ENCODE measurements at regions not wholly inside any gene's neighbourhood (a gene's known extent, or its start where the extent isn't known, plus 50 kb on each side); places are given as distances from the start of the nearest gene placed in this dataset.
A peak's percentile ranks its signal among the peaks of the same experiment; 100 is the strongest.

DNA sequence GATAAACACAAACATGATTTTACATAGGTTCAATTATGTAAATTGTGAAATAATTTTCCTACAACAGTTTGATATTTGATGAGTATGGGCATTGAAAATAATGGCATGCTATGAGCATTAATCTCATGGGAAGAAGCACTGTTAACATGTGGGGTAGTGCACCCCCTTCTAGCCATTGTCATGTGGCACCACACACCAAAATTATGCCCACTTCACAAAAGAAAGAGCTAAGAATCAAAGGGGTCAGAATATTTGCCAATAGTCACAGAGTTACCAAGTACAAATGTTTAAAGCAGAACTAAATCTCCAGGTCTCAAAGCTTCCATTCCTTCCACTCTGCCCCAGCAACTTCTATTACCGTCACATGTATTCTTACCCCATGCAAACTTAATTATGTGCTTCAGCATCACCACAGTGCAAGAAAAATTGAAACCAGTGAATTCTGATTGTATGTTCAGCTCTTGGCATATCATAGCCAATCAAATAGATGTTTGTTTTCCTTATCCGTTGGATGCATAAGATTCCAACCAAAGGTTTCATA, 1273.8 kb downstream of the FAM181B start:
- DNase-seq (ENCODE audit: low spot score): no peak
- intact Hi-C loops (cut with micrococcal nuclease; ENCODE audit: unreplicated experiment): no loop called here
- H3K79me2 ChIP-seq (ENCODE audit: insufficient read depth, low read depth, low read length): no peaks in the 10 kb centered on the region
- H2AFZ ChIP-seq (ENCODE audit: low read length): no peak overlapping the region
- CTCF ChIA-PET (ENCODE audit: unreplicated experiment): no interaction called here
- H3K4me2 ChIP-seq (ENCODE audit: low read length): no peak overlapping the region
- no peaks in the 10 kb centered on the region; the same call in 1 of the 2 replicates for H3K9me2 ChIP-seq (ENCODE audit: insufficient read depth, low read length)
- BruUV-seq (replicated peaks): no TSS peak
- no peak overlapping the region for H3K4me3 ChIP-seq (ENCODE audit: low read depth, low read length, poor library complexity, severe bottlenecking)
- no peaks in the 10 kb centered on the region for H3K36me3 ChIP-seq (ENCODE audit: insufficient read depth, low read length)
- POLR2A ChIA-PET: no interaction called here
- H3K27ac ChIP-seq (ENCODE audit: low read depth, low read length, poor library complexity, severe bottlenecking): no peak overlapping the region
- H3K4me1 ChIP-seq (ENCODE audit: insufficient read depth, low read length, poor library complexity, severe bottlenecking): no peaks in the 10 kb centered on the region
- no peaks in the 10 kb centered on the region for H3K9me3 ChIP-seq (ENCODE audit: low read length)
- no peaks in the 10 kb centered on the region for H4K20me1 ChIP-seq (ENCODE audit: insufficient read depth, low read length)
- no peak for TF ChIP-seq EZH2phosphoT487 (IDR thresholded peaks at IDR 0.05; ENCODE audit: borderline replicate concordance, low read depth, low read length)
- TF ChIP-seq, protein P1, sequence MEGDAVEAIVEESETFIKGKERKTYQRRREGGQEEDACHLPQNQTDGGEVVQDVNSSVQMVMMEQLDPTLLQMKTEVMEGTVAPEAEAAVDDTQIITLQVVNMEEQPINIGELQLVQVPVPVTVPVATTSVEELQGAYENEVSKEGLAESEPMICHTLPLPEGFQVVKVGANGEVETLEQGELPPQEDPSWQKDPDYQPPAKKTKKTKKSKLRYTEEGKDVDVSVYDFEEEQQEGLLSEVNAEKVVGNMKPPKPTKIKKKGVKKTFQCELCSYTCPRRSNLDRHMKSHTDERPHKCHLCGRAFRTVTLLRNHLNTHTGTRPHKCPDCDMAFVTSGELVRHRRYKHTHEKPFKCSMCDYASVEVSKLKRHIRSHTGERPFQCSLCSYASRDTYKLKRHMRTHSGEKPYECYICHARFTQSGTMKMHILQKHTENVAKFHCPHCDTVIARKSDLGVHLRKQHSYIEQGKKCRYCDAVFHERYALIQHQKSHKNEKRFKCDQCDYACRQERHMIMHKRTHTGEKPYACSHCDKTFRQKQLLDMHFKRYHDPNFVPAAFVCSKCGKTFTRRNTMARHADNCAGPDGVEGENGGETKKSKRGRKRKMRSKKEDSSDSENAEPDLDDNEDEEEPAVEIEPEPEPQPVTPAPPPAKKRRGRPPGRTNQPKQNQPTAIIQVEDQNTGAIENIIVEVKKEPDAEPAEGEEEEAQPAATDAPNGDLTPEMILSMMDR (conservative IDR thresholded peaks at IDR 0.05; ENCODE audit: low read length): no peak

DNA sequence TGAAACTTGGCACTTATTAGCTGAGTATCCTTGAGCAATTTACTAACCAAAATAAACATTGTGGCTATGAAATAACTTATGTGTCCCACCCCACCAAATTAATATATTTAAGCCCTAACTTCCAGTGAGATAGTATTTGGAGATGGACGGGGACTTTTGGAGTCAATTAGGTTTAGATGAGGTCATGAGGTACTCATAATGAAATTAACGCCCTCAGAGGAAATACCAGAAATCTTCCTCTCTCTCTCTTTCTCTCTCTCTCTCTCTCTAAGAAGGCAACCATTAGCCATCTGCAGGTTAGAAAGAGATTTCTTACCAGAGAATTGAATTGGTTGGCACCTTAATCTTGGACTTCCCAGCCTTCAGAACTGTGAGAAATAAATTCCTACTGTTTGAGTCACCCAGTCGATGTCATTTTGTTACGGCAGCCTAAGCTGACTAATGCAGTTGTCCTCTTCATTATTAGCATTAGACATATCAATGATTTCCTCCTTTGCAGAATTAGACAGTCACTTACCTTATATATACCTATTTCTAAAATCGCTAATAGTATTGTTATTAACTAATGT, 1284.0 kb downstream of the FAM181B start:
- TF ChIP-seq, protein P1 (conservative IDR thresholded peaks at IDR 0.05; ENCODE audit: low read length): no peak
- no peak for TF ChIP-seq EZH2phosphoT487 (IDR thresholded peaks at IDR 0.05; ENCODE audit: borderline replicate concordance, low read depth, low read length)
- CTCF ChIA-PET (ENCODE audit: unreplicated experiment): no interaction called here
- no TSS peak for BruUV-seq (replicated peaks)

DNA sequence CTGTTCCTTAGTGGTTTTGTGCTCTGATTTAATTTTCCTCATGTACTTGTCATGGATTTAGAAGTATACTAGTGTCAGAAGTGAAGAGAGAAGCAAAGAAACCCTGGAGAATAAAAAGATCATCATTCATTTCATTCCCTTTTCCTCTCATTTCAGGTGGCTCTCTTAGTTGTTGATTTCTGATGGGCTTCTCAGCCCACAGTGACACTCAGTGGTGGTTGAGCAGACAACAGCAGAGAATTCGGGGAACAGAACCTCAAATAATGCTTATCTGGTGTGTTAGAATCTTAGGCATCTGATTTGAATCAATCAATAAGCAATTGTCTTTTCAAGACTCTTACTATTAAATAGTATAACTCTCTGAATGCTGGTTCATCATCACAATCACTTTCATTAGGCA, 1289.4 kb downstream of the FAM181B start:
- Histone ChIP-seq H4K20me1 (ENCODE audit: insufficient read depth, low read length) (no peaks in the 10 kb centered on the region), H3K4me1 (ENCODE audit: insufficient read depth, low read length, poor library complexity, severe bottlenecking) (no peaks in the 10 kb centered on the region), H3K9me2 (ENCODE audit: insufficient read depth, low read length) (no peaks in the 10 kb centered on the region), H3K79me2 (ENCODE audit: insufficient read depth, low read depth, low read length) (no peaks in the 10 kb centered on the region), H3K27ac (ENCODE audit: low read depth, low read length, poor library complexity, severe bottlenecking) (no peak overlapping the region), H3K4me3 (ENCODE audit: low read depth, low read length, poor library complexity, severe bottlenecking) (no peak overlapping the region), H3K4me2 (ENCODE audit: low read length) (no peak overlapping the region), H3K36me3 (ENCODE audit: insufficient read depth, low read length) (no peaks in the 10 kb centered on the region), H3K9me3 (ENCODE audit: low read length) (no peaks in the 10 kb centered on the region), H2AFZ (ENCODE audit: low read length) (no peak overlapping the region)
- no peak for DNase-seq (ENCODE audit: low spot score)
- intact Hi-C loops (cut with micrococcal nuclease; ENCODE audit: unreplicated experiment): no loop called here
- TF ChIP-seq EZH2phosphoT487 (IDR thresholded peaks at IDR 0.05; ENCODE audit: borderline replicate concordance, low read depth, low read length): no peak
- TF ChIP-seq, protein P1 (conservative IDR thresholded peaks at IDR 0.05; ENCODE audit: low read length): 0 out of 2 replicates have a peak, but pooled peaks have one; percentile 14
- ChIA-PET CTCF (ENCODE audit: unreplicated experiment) (no interaction called here), POLR2A (no interaction called here)
- no TSS peak for BruUV-seq (replicated peaks)

More for the DNA sequence above, 1284.0 kb downstream of the FAM181B start:
- H2AFZ ChIP-seq (ENCODE audit: low read length): no peak overlapping the region
- no peaks in the 10 kb centered on the region for H4K20me1 ChIP-seq (ENCODE audit: insufficient read depth, low read length)
- no peaks in the 10 kb centered on the region for H3K9me2 ChIP-seq (ENCODE audit: insufficient read depth, low read length)
- H3K4me2 ChIP-seq (ENCODE audit: low read length): no peak overlapping the region
- no peaks in the 10 kb centered on the region for H3K9me3 ChIP-seq (ENCODE audit: low read length)
- no peak for DNase-seq (ENCODE audit: low spot score)
- H3K4me3 ChIP-seq (ENCODE audit: low read depth, low read length, poor library complexity, severe bottlenecking): no peak overlapping the region
- H3K79me2 ChIP-seq (ENCODE audit: insufficient read depth, low read depth, low read length): no peaks in the 10 kb centered on the region
- H3K36me3 ChIP-seq (ENCODE audit: insufficient read depth, low read length): no peaks in the 10 kb centered on the region
- POLR2A ChIA-PET: no interaction called here
- H3K27ac ChIP-seq (ENCODE audit: low read depth, low read length, poor library complexity, severe bottlenecking): no peak overlapping the region
- H3K4me1 ChIP-seq (ENCODE audit: insufficient read depth, low read length, poor library complexity, severe bottlenecking): no peaks in the 10 kb centered on the region
- intact Hi-C loops (cut with micrococcal nuclease; ENCODE audit: unreplicated experiment): no loop called here
